ENCODE measurements at regions not wholly inside any gene's neighbourhood (a gene's known extent, or its start where the extent isn't known, plus 50 kb on each side); places are given as distances from the start of the nearest gene placed in this dataset.

- Histone ChIP-seq H3K4me3 (ENCODE audit: low read depth in 1 of 2, low read length in 1 of 2) (no peak overlapping the region), H3K27ac (no peak overlapping the region), H3K27me3 (peaks cover 16% of the 10 kb centered on the region), H3K9me3 (no peaks in the 10 kb centered on the region), H3K36me3 (no peaks in the 10 kb centered on the region), H3K4me1 (ENCODE audit: control insufficient read depth in 1 of 2, insufficient read depth in 1 of 2, low read depth in 1 of 2, low read length in 1 of 2) (no peaks in the 10 kb centered on the region)
- no peak for TF ChIP-seq CTCF (IDR thresholded peaks at IDR 0.05)
Observed at GRCh38 chr19:32047788-32048187, 297.6 kb upstream of the ZNF507 start.

GRCh38 chr19:32053376-32053775, 292.0 kb upstream of the ZNF507 start:
- Histone ChIP-seq H3K27me3 (no peaks in the 10 kb centered on the region), H3K9me3 (no peaks in the 10 kb centered on the region), H3K27ac (no peak overlapping the region), H3K4me1 (ENCODE audit: control insufficient read depth in 1 of 2, insufficient read depth in 1 of 2, low read depth in 1 of 2, low read length in 1 of 2) (no peaks in the 10 kb centered on the region), H3K4me3 (ENCODE audit: low read depth in 1 of 2, low read length in 1 of 2) (no peak overlapping the region), H3K36me3 (no peaks in the 10 kb centered on the region)
- TF ChIP-seq CTCF (IDR thresholded peaks at IDR 0.05): no peak

- H3K27me3 ChIP-seq: no peaks in the 10 kb centered on the region
- H3K27ac ChIP-seq: no peak overlapping the region
- TF ChIP-seq CTCF (IDR thresholded peaks at IDR 0.05): no peak
- no peaks in the 10 kb centered on the region for H3K9me3 ChIP-seq
- no peaks in the 10 kb centered on the region for H3K4me1 ChIP-seq (ENCODE audit: control insufficient read depth in 1 of 2, insufficient read depth in 1 of 2, low read depth in 1 of 2, low read length in 1 of 2)
- no peak overlapping the region for H3K4me3 ChIP-seq (ENCODE audit: low read depth in 1 of 2, low read length in 1 of 2)
- H3K36me3 ChIP-seq: no peaks in the 10 kb centered on the region
Observed at GRCh38 chr19:32053861-32054260, 291.5 kb upstream of the ZNF507 start.

- Histone ChIP-seq H3K27ac (no peak overlapping the region), H3K4me1 (ENCODE audit: control insufficient read depth in 1 of 2, insufficient read depth in 1 of 2, low read depth in 1 of 2, low read length in 1 of 2) (no peaks in the 10 kb centered on the region), H3K36me3 (no peaks in the 10 kb centered on the region), H3K4me3 (ENCODE audit: low read depth in 1 of 2, low read length in 1 of 2) (no peak overlapping the region), H3K9me3 (no peaks in the 10 kb centered on the region), H3K27me3 (no peaks in the 10 kb centered on the region)
- TF ChIP-seq CTCF (IDR thresholded peaks at IDR 0.05): no peak
Observed at GRCh38 chr19:32058131-32058530, 287.3 kb upstream of the ZNF507 start.

GRCh38 chr19:32061315-32061714, 284.1 kb upstream of the ZNF507 start:
- Histone ChIP-seq H3K4me1 (ENCODE audit: control insufficient read depth in 1 of 2, insufficient read depth in 1 of 2, low read depth in 1 of 2, low read length in 1 of 2) (no peaks in the 10 kb centered on the region), H3K4me3 (ENCODE audit: low read depth in 1 of 2, low read length in 1 of 2) (no peak overlapping the region), H3K9me3 (no peaks in the 10 kb centered on the region), H3K27ac (no peak overlapping the region), H3K36me3 (no peaks in the 10 kb centered on the region), H3K27me3 (no peaks in the 10 kb centered on the region)
- TF ChIP-seq CTCF (IDR thresholded peaks at IDR 0.05): no peak

GRCh38 chr19:32063601-32064000, 281.8 kb upstream of the ZNF507 start:
- no peak for TF ChIP-seq CTCF (IDR thresholded peaks at IDR 0.05)
- Histone ChIP-seq H3K4me1 (ENCODE audit: control insufficient read depth in 1 of 2, insufficient read depth in 1 of 2, low read depth in 1 of 2, low read length in 1 of 2) (no peaks in the 10 kb centered on the region), H3K27me3 (no peaks in the 10 kb centered on the region), H3K27ac (no peak overlapping the region), H3K36me3 (no peaks in the 10 kb centered on the region), H3K4me3 (ENCODE audit: low read depth in 1 of 2, low read length in 1 of 2) (no peak overlapping the region), H3K9me3 (no peaks in the 10 kb centered on the region)
